IMR-90 (cell line): ENCODE measurements at regions not wholly inside any gene's neighbourhood (a gene's known extent, or its start where the extent isn't known, plus 50 kb on each side); places are given as distances from the start of the nearest gene placed in this dataset.

ENCODE experiments used
- ATAC-seq: fragments of 200-7000 bp; cut with Tn5 transposase; 2 replicates; pipeline ENCODE4 v1.9.1; 2020; ENCODE audit warnings: low read depth, mild to moderate bottlenecking, moderate library complexity
- BruUV-seq: library from RNA; stranded (reverse); fragments of 400-500 nt; replicated peaks from 2 replicates; lab custom pipeline; 2021; lab: Mats Ljungman, UMichigan
- CTCF ChIA-PET: fragments of 300-600 bp; formaldehyde crosslinking; extraction: SDS; loops from one replicate; lab custom pipeline; 2021; ENCODE audit warnings: antibody characterized with exemption; lab: Yijun Ruan, JAX
- POLR2A ChIA-PET: fragments of 300-600 bp; sonication (Branson Sonifier 250); formaldehyde crosslinking; loops from one replicate; lab custom pipeline; 2022; ENCODE audit warnings: antibody characterized with exemption; ENCODE audit not compliant: unreplicated experiment; lab: Charles Lee
- DNase-seq: peaks from one replicate; pipeline ENCODE4 v3.0.0; 2013
- H2AFZ ChIP-seq: replicated peaks from 2 replicates; pipeline ENCODE3; 2013; ENCODE audit warnings: low read length, mild to moderate bottlenecking; ENCODE audit not compliant: poor library complexity
- H2AK5ac ChIP-seq: 2 replicates; pipeline ENCODE4 v1.6.1; 2013; ENCODE audit warnings: low read depth, low read length, inconsistent platforms
- H2AK9ac ChIP-seq: replicated peaks from 2 replicates; pipeline ENCODE3; 2013; ENCODE audit warnings: mild to moderate bottlenecking, low read depth, low read length, moderate library complexity; ENCODE audit not compliant: poor library complexity
- H2BK120ac ChIP-seq: 2 replicates; pipeline ENCODE4 v1.6.1; 2013; ENCODE audit warnings: low read depth, low read length, inconsistent platforms
- H2BK15ac ChIP-seq: 3 replicates; pipeline ENCODE4 v1.6.1; 2013; ENCODE audit warnings: low read depth, low read length, inconsistent platforms
- H2BK20ac ChIP-seq: 2 replicates; pipeline ENCODE4 v1.6.1; 2013; ENCODE audit warnings: low read depth, mild to moderate bottlenecking, inconsistent platforms, low read length, moderate library complexity
- H2BK5ac ChIP-seq: 2 replicates; pipeline ENCODE4 v1.6.1; 2013; ENCODE audit warnings: mild to moderate bottlenecking, low read depth, low read length, inconsistent platforms; ENCODE audit not compliant: poor library complexity, severe bottlenecking
- H3K14ac ChIP-seq: replicated peaks from 2 replicates; pipeline ENCODE4 v1.6.1; 2013; ENCODE audit warnings: low read depth, low read length, inconsistent platforms
- H3K18ac ChIP-seq: 2 replicates; pipeline ENCODE4 v1.6.1; 2013; ENCODE audit warnings: low read depth, low read length, control low read depth
- H3K23ac ChIP-seq: 2 replicates; pipeline ENCODE4 v1.6.1; 2013; ENCODE audit warnings: low read depth, low read length, inconsistent platforms
- H3K27ac ChIP-seq: 2 replicates; pipeline ENCODE4 v1.5.1; 2013; ENCODE audit warnings: mild to moderate bottlenecking, control low read depth, low read length; ENCODE audit not compliant: insufficient read depth
- H3K27me3 ChIP-seq: 2 replicates; pipeline ENCODE4 v1.6.1; 2013; ENCODE audit warnings: low read length; ENCODE audit not compliant: control insufficient read depth, insufficient read depth
- H3K36me3 ChIP-seq: 2 replicates; pipeline ENCODE4 v1.6.1; 2013; ENCODE audit warnings: low read length, mixed read lengths; ENCODE audit not compliant: control insufficient read depth, insufficient read depth
- H3K4ac ChIP-seq: 2 replicates; pipeline ENCODE4 v1.6.1; 2013; ENCODE audit warnings: low read depth, low read length, inconsistent platforms
- H3K4me1 ChIP-seq: 2 replicates; pipeline ENCODE4 v1.6.1; 2013; ENCODE audit warnings: low read length, mixed read lengths; ENCODE audit not compliant: control insufficient read depth, insufficient read depth
- H3K4me2 ChIP-seq: 2 replicates; pipeline ENCODE4 v1.6.1; 2013; ENCODE audit warnings: low read depth, mild to moderate bottlenecking, control low read depth, low read length, moderate library complexity
- H3K4me3 ChIP-seq: 2 replicates; pipeline ENCODE4 v1.5.1; 2013; ENCODE audit warnings: low read depth, mild to moderate bottlenecking, control low read depth, low read length, moderate library complexity; ENCODE audit not compliant: insufficient read depth
- H3K56ac ChIP-seq: 2 replicates; pipeline ENCODE4 v1.6.1; 2013; ENCODE audit warnings: low read length, inconsistent platforms; ENCODE audit not compliant: insufficient read depth; ENCODE audit errors: extremely low read depth
- H3K79me1 ChIP-seq, 2 experiments: 2 replicates each; pipeline ENCODE4 v1.6.1; 2013; ENCODE audit warnings: low read length in 2 of 2, inconsistent platforms in 1 of 2, low read depth in 1 of 2
- H3K9ac ChIP-seq: 2 replicates; pipeline ENCODE4 v1.6.1; 2013; ENCODE audit warnings: low read depth, low read length, control low read depth
- H3K9me1 ChIP-seq: 2 replicates; pipeline ENCODE4 v1.6.1; 2013; ENCODE audit warnings: low read length, inconsistent platforms; ENCODE audit not compliant: insufficient read depth
- H3K9me3 ChIP-seq: 2 replicates; pipeline ENCODE4 v1.6.1; 2013; ENCODE audit warnings: low read length; ENCODE audit not compliant: control insufficient read depth, insufficient read depth
- H4K20me1 ChIP-seq: 2 replicates; pipeline ENCODE4 v1.6.1; 2013; ENCODE audit warnings: low read length, inconsistent platforms; ENCODE audit not compliant: insufficient read depth
- H4K5ac ChIP-seq: 2 replicates; pipeline ENCODE4 v1.6.1; 2013; ENCODE audit warnings: mild to moderate bottlenecking, low read depth, low read length, control low read depth
- H4K8ac ChIP-seq, 2 experiments: 2 replicates each; pipeline ENCODE4 v1.6.1; 2013; ENCODE audit warnings: low read depth in 2 of 2, low read length in 2 of 2, control low read depth in 1 of 2, inconsistent platforms in 1 of 2
- H4K91ac ChIP-seq: 2 replicates; pipeline ENCODE4 v1.6.1; 2013; ENCODE audit warnings: low read depth, low read length, inconsistent platforms; ENCODE audit not compliant: insufficient read depth
- BHLHE40 ChIP-seq: fragments of 150-350 bp; IDR thresholded peaks from 2 replicates; pipeline ENCODE4 v1.6.1; 2016; ENCODE audit warnings: mild to moderate bottlenecking, low read depth, low read length
- CEBPB ChIP-seq: IDR thresholded peaks from 2 replicates; pipeline ENCODE4 v1.6.1; 2012; ENCODE audit warnings: low read depth, low read length, improper control_type of control experiment
- CHD1 ChIP-seq: IDR thresholded peaks from 2 replicates; pipeline ENCODE4 v1.6.1; 2012; ENCODE audit warnings: low read depth, low read length, improper control_type of control experiment
- CTCF ChIP-seq: conservative IDR thresholded peaks from 2 replicates; pipeline ENCODE4 v1.5.1; 2012; ENCODE audit warnings: mild to moderate bottlenecking, low read depth, low read length, improper control_type of control experiment
- ELK1 ChIP-seq: fragments of 150-350 bp; IDR thresholded peaks from 2 replicates; pipeline ENCODE4 v1.6.1; 2016; ENCODE audit warnings: low read depth, mild to moderate bottlenecking, low read length, moderate library complexity, borderline replicate concordance
- FOS ChIP-seq: fragments of 150-350 bp; IDR thresholded peaks from 2 replicates; pipeline ENCODE4 v1.6.1; 2016; ENCODE audit warnings: low read depth, low read length
- MAFK ChIP-seq: IDR thresholded peaks from 2 replicates; pipeline ENCODE4 v1.6.1; 2012; ENCODE audit warnings: low read depth, low read length, improper control_type of control experiment
- MAZ ChIP-seq: IDR thresholded peaks from 2 replicates; pipeline ENCODE4 v1.6.1; 2012; ENCODE audit warnings: low read depth, mild to moderate bottlenecking, low read length, improper control_type of control experiment, moderate library complexity, borderline replicate concordance
- MXI1 ChIP-seq: IDR thresholded peaks from 2 replicates; pipeline ENCODE4 v1.6.1; 2012; ENCODE audit warnings: low read depth, mild to moderate bottlenecking, low read length, moderate library complexity, borderline replicate concordance
- NFE2L2 ChIP-seq: fragments of 150-350 bp; IDR thresholded peaks from 2 replicates; pipeline ENCODE4 v1.6.1; 2016; ENCODE audit warnings: low read depth, mild to moderate bottlenecking, low read length
- POLR2A ChIP-seq: IDR thresholded peaks from 2 replicates; pipeline ENCODE4 v1.6.1; 2012; ENCODE audit warnings: mild to moderate bottlenecking, low read depth, low read length
- RAD21 ChIP-seq: IDR thresholded peaks from 2 replicates; pipeline ENCODE4 v1.6.1; 2012; ENCODE audit warnings: low read length, improper control_type of control experiment
- RCOR1 ChIP-seq: IDR thresholded peaks from 2 replicates; pipeline ENCODE4 v1.6.1; 2012; ENCODE audit warnings: mild to moderate bottlenecking, low read length, improper control_type of control experiment; ENCODE audit not compliant: insufficient replicate concordance
- RFX5 ChIP-seq: IDR thresholded peaks from 2 replicates; pipeline ENCODE4 v1.8.0; 2012; ENCODE audit warnings: low read depth, mild to moderate bottlenecking, low read length, moderate library complexity
- SMC3 ChIP-seq: fragments of 150-350 bp; IDR thresholded peaks from 2 replicates; pipeline ENCODE4 v1.6.1; 2016; ENCODE audit warnings: low read depth, mild to moderate bottlenecking, antibody characterized with exemption, low read length, moderate library complexity
- USF2 ChIP-seq: fragments of 150-350 bp; IDR thresholded peaks from 2 replicates; pipeline ENCODE4 v1.6.1; 2017; ENCODE audit warnings: mild to moderate bottlenecking, antibody characterized with exemption, low read length, low read depth
- dilution Hi-C: fragments of 300-500 bp; cut with HindIII; formaldehyde crosslinking; loops from one replicate; pipeline ENCODE4 v1.14.3; 2018; ENCODE audit warnings: low sequenced_read_pairs; ENCODE audit not compliant: unreplicated experiment
- in situ Hi-C: fragments of 300-500 bp; cut with MboI; formaldehyde crosslinking; loops from 3 replicates; pipeline ENCODE4 v1.14.3; 2019; ENCODE audit warnings: low sequenced_read_pairs, inconsistent platforms, mixed read lengths
- intact Hi-C: fragments of 100-400 bp; cut with micrococcal nuclease; formaldehyde crosslinking; loops from 2 replicates; pipeline ENCODE4 v1.10.0; 2022

DNA sequence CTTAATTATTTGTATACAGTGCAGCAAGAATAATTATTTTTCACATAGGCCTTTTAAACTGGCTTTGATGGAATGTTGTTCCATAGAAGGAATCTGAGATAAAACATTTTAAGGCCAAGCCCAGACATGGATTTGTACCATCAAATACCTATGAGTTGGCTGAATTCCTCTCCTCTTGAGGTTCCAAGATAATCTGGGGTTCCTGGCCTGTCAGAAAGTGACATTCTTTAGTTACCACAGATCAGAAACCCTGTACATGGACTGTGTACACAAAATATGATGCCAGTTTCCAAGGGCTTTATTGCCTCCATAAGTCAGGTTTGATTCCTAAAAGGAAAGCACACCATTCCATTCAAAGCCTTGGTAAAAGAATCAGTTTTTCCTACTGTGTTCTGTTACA, 1256.7 kb upstream of the NRXN1 start:
- dilution Hi-C loops: no loop called here
- Histone ChIP-seq H2BK120ac (no peak overlapping the region), H3K27ac (no peak overlapping the region), H4K20me1 (no peaks in the 10 kb centered on the region), H3K4me1 (no peaks in the 10 kb centered on the region), H2BK20ac (no peak overlapping the region), H2AFZ (no peak overlapping the region), H3K4ac (no peak overlapping the region), H3K27me3 (no peaks in the 10 kb centered on the region), H2BK5ac (no peak overlapping the region), H3K9ac (no peak overlapping the region), H2BK15ac (no peak overlapping the region), H3K36me3 (no peaks in the 10 kb centered on the region), H4K5ac (peak overlapping the region; percentile 42; the same call in 1 of the 2 replicates), H3K9me3 (no peaks in the 10 kb centered on the region), H3K56ac (no peak overlapping the region), H2AK9ac (no peak overlapping the region), H4K8ac (no peak overlapping the region), H3K4me3 (no peak overlapping the region), H3K18ac (peak overlapping the region; percentile 54; the same call in 1 of the 2 replicates), H3K79me1 (no peaks in the 10 kb centered on the region), H4K91ac (no peak overlapping the region), H2AK5ac (no peak overlapping the region), H3K23ac (no peak overlapping the region), H3K14ac (no peak overlapping the region), H3K4me2 (no peak overlapping the region), H3K9me1 (no peaks in the 10 kb centered on the region)
- no peak for ATAC-seq
- in situ Hi-C loops: no loop called here
- intact Hi-C loops: no loop called here
- TF ChIP-seq MXI1 (no peak), CEBPB (no peak), ELK1 (no peak), MAFK (no peak), FOS (no peak), RCOR1 (no peak), RAD21 (no peak), SMC3 (no peak), USF2 (no peak), NFE2L2 (no peak), MAZ (no peak), CTCF (no peak), CHD1 (no peak), BHLHE40 (no peak), POLR2A (no peak), RFX5 (no peak)
- BruUV-seq: no TSS peak
- POLR2A ChIA-PET: no interaction called here
- CTCF ChIA-PET: no interaction called here
- no peak for DNase-seq
